SW 1271 (cell line): ENCODE measurements at regions not wholly inside any gene's neighbourhood (a gene's known extent, or its start where the extent isn't known, plus 50 kb on each side); places are given as distances from the start of the nearest gene placed in this dataset.
"Not testable (repeated sequence)": the region's sequence is repeated elsewhere in the genome, so short reads cannot be mapped to it uniquely, and the experiment has no call there.

ENCODE experiments used
- DNase-seq, 2 experiments: peaks; one replicate each; lab custom pipeline; 2025; lab: John Stamatoyannopoulos, UW

GRCh38 chr12:105481392-105482300 is 151.2 kb downstream of the C12orf75 start:
- no peak for DNase-seq

DNA sequence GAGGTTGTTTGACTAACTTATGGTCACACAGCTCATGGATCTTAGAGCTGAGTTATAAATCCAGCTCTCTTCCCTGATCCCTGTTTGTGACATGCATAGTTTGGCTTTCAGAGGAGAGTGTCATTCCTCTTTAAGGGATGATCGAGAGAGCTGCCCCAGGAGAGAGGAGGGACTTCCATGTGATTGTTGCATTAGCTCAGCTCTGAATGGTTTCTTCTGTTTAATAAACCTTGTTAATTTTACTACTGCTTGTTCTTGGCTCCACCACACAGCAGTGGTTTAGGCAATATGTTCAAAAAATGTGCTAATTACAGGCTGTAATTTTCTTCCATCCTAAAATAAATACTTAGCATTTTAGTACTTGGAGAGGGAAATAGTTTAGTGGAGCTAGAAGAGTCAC is 152.5 kb downstream of the C12orf75 start:
- no peak for DNase-seq

DNA sequence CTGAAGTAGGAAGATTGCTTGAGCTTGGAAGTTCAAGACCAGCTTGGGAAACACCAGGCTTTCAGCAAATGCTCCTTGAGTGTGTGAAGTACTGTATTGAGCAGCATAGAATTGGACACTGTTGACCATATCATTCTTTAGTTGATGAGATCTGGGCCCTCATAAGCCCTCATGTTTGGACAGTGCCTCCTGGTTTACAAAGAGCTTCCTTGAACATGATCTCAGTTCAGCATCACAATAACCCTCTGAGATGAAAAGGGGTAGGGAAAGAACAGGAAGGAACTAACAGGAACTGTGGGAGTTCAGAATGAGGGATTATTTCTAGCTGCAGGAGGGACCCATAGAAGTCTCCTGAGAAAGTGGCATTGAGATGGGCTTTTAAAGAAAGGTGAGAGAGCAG is 153.2 kb downstream of the C12orf75 start:
- DNase-seq, result no peak

DNA sequence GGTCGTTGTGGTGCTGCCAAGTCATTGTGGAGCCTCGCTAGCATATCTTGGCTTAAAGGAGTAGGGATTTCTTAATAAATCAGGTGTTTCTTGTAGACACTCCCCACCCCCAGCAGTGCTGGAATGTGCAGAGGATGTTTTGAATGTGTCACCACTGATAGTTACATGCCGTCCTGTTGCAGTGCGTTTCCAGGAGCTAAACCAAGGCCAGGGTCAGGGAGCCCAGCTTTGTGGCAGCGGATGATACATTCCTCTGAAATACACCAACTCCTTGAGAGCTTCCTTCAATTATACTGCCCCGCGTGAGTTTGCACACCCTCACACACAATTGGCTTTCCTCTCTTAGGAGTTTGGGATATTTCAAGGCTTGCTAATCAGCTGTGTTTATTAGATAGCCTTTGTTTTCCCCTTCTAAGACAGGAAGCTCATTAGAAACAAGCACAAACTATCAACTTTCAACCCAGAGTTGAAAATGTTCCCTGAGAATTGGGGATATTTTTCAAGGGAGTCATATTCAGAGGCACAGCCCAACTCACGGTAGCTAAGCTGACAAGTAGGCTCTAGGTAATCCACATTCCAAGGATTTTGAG is 154.9 kb downstream of the C12orf75 start:
- DNase-seq, result peak in 1 of 2 experiments; percentile 3

GRCh38 chr12:105485921-105486320 is 155.4 kb downstream of the C12orf75 start:
- DNase-seq, result no peak

GRCh38 chr12:105487963-105488362 is 157.5 kb downstream of the C12orf75 start:
- no peak for DNase-seq

DNA sequence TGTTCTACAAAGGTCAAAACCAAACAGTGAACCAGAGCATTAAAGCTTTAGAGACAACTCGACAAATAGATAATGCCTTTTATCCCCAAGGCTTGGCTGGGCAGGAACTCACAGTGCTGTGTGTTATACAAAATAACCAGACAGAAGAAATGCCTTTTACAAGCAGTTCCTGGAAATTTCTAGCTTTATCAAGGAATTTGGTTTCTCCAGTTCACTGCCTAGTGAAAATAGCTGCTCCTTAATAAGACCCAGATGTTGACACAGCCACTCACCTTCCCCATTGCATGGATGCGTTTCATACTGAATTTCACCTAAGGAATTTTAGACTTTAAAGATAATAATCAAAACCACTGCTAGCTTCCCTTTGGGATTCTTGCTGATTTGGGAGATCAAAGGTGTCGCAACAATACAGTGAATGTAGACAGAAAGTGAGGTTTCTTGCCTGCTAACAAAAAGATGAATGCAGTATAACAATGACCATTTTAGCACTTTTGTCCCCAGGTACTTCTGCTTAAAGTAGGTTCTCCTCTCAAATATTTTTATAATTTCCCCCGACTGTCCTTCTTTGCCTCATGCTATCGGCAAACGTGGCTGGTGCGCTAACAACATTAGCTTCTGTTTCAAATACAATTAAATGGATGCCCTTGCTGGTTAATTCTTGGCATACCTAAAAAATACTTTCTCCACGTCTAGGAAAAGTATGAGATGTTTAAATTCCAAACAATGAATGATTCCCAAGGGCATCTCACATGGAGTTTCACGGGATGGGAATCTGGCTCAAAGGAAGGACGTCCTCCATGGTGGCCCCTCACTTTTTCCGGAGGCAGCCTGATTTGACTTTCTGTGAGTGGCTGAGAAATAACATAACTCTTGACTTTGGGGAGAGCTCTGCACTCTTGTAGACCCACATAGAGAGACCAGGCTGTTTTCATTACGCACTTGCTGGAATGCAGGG is 162.4 kb downstream of the C12orf75 start:
- no peak for DNase-seq

DNA sequence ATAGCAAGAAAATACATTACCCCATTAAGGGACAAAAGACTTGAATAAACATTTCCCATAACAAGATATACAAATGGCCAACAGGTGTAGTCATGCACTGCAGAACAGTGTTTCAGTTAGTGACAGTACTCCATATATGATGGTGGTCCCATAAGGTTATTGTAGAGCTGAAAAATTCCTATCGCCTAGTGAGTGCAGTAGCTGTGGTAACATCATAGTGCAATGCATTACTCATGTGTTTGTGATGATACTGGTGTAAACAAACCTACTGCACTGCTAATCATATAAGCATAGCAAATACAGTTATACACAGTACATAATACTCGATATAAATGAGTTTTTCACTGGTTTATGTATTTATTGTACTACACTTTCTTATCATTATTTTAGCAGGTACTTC is 168.7 kb downstream of the C12orf75 start:
- DNase-seq, result no peak

DNA sequence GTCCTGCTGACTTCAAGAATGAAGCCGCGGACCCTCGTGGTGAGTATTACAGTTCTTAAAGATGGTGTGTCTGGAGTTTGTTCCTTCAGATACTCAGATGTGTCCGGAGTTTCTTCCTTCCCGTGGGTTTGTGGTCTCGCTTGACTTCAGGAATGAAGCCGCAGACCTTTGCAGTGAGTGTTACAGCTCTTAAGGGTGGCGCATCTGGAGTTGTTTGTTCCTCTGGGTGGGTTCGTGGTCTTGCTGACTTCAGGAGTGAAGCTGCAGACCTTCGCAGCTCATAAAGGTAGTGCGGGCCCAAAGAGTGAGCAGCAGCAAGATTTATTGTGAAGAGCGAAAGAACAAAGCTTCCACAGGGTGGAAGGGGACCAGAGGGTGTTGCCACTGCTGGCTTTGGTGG is 170.2 kb downstream of the C12orf75 start:
- not testable (repeated sequence) for DNase-seq

DNA sequence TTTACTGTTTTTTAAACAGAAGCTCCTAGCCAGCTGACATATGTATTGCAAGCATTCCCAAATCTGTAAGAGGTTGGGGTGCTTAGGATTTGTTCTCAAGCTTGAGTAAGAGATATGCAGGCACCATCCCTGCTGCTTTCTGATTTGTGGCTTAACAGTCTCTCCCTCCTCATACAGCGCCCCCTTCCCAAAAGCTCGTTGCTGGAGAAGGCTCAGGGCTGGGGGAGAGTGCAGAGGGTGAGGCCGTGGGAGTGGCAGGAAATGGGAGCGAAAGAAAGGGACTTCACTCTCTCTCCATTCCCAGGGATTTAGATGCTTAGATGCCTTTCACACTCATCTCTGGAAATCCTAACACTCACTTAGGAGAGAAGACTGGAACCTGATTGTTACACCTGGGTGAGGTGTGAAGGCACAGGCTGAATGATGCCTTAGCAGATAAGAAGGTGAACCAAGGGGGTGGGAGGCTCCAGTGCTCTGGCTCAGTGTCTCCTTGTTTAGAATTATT is 172.0 kb downstream of the C12orf75 start:
- DNase-seq, result no peak

DNA sequence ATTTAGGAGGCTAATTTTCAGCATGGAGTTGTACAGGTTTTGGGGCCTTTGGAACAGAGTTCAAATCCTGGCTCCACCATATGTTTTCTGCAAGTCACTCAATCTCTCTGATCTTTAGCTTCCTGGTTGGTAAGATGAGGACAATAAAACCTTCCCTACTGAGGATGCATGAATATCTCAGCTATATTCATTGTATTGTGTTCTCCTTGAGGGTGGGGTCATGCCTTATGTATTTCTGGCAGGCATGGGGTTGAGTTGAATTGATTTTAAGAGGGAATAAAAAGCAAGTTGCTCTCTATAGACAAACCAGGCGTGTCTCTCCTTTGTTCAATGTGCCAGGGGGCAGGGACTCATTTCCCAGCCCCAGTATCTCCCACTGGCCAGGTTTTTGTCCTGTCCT is 173.1 kb downstream of the C12orf75 start:
- no peak for DNase-seq

DNA sequence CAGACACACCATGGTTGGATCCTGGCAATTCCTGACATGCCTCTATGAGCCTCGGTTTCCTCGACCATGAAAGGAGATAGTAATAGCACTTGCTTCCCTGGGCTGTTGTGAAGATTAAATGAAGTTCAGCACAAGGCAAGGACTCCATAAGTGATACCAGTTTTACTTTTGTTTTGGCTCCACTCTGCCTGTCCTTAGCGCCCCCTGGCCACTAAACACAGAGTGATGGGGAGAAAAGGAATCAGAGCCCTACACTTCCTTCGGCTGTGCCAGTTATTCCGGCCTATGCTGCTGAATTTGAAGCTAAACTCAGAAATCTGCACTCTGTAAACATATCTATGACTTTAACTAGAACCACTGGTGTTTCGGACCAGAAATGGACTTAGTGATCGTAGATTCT is 173.8 kb downstream of the C12orf75 start:
- no peak for DNase-seq

- no peak for DNase-seq
Observed at GRCh38 chr12:105506678-105507310, 176.3 kb downstream of the C12orf75 start.

DNA sequence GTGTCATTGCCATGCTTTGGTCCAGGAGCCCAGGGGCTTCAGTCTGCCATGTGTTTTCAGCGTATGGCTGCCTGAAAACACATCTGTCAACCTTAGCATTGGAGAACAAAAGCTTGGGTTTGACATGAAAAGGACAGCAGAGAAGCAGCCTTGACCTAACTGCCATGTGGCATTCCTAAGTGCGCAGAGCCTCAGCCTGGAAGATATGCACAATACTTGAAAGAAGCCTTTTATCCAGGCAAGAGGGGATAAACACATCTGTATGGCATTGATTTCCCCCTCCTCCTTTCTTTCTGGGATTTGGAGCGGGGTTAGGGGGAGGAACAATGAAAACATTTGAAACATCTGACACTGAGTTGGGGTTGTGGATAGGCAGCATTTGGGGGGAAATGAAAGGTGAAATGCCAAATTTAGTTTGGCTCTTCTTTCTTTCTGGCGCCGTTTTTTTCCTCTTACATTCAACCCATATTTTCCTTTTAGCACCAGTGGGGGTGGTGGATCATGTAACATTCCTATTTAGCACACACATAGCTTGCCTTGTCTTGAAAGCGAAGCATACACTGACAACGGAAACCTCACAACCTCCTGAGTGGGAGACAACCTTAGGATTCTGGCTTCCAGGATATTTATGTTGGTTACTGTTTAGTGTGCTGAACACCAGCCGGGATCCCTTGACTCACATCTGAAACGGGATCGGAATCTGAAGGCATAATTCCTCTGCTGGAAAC is 177.0 kb downstream of the C12orf75 start:
- DNase-seq, result no peak

- DNase-seq, result no peak
Observed at GRCh38 chr12:105508096-105508495, 177.6 kb downstream of the C12orf75 start.

DNA sequence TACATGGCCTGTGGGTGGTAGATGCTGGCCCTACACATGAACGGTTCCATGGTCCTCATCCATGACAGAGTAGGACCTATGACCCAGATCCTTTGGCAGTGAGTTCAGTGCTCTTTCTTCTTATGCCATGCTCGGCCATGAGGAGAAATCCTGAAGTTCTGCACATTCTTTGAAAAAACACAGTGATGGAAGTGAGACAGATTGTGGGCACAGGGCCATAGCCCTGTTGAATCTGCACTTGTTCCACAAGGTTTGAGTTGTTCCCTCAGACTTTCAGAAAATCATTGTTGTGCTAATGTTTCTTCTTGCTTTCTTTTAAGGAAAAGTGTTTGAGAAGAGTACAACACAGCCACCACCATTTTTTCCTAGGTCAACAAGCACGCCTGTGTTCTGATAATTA is 180.0 kb downstream of the C12orf75 start:
- DNase-seq, result no peak

DNA sequence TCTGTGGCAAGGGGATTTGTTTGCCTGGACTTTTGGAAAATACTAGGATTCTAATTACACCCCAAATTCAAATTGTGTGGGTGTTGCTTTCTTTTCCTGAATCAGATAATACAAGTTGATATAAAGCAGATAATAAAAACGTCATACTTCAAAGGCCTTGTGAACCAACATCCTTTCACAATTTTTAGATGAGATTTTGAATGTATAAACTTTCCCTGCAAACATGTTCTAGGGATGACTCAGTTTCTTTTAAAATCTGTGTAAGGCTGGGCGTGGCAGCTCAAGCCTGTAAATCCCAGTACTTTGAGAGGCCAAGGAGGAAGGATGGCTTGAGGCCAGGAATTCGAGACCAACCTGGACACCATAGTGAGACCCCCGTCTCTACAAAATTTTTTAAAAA is 182.4 kb downstream of the C12orf75 start:
- DNase-seq, result not testable (repeated sequence)

DNA sequence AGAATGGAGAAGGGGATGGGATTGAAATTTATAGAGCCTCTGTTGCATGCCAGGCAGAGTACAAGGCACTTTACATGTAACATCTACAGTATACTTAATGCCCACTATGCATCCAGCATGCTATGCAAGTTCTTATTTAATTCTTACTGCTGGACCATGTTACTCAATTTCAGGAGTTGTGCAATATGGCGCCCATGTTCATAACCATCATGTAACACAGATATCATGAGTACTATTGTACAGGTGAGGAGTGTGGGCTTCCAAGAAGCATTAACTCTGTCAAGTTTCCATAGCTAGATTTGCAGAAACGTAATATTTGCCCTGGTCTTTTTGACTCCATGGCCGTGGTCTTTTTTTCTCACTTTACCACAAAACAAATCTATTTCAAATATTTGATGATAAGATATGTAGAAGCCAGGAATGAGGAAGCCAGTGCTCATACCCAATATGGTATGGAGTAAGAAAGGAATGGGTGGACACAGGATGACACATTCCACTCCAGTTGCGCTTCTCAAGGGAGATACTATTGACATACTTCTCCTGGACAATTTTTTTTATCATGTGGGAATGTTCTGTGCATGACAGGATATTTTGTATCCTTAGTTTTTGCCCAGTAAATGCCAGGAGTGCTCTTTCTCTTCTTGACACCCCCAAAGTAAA is 191.8 kb downstream of the C12orf75 start:
- DNase-seq, result no peak

DNA sequence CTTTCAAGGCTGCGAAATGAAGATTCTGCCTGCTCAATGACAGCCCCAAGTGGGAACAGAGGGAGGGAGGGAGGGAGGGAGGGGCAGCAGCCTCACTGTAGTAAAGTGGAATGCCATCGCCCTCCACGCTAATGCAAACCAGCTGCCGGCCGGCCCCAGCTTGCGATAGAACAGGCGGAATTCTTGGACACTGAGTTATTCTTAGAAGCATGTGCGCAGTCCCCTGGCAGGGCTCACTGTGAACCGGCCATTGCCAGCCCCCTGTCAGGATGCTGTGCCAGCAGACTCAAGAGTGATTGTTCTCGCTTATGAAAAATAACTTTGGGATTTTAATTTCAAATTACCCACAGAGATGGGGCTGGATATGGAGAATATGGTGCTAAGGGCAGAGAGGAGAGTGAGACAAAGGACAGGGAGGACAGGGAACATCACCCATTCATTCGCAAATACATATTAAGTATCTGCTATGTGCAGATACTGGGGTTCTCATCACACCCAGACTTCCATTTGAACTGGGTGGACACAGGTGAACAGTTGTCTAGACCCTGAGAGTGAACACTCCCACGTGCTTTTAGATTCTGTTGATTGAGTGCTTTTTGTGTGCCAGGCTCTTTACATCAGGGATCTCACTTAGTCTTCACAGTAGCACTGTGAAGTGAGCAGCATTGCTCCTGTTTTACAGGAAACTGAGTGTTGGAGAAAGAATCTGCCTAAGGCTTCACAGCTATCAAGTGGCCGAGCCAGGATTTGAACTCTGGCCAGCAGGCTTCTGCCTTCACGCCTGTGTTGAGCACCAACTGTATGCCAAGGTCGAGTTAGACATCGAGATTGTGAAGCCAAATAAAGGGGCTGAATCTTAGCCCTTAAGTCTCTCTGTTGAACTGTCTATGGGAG is 192.9 kb downstream of the C12orf75 start:
- DNase-seq, result no peak
